ENCODE measurements at regions not wholly inside any gene's neighbourhood (a gene's known extent, or its start where the extent isn't known, plus 50 kb on each side); places are given as distances from the start of the nearest gene placed in this dataset.
"Not testable (repeated sequence)": the region's sequence is repeated elsewhere in the genome, so short reads cannot be mapped to it uniquely, and the experiment has no call there.

DNA sequence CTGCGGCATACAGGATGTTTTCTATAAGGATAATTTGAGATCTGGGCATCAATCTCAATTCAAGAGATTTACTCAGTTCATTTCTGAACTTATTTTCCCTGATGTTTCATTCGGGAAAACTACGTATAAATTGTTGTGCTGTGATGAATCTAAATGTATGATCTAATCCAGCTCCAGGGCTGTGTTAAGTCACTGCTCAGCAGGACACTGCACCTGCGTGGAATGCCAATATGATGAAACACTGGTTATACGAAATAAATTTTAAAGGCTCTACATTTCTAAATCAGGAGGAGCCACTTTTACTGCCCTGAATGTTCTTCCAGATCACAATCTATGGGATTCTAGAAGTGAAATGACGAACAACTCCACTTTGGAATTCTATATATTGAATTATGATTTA lies 259.0 kb downstream of the HNMT start:
- DNase-seq, result no peak

DNA sequence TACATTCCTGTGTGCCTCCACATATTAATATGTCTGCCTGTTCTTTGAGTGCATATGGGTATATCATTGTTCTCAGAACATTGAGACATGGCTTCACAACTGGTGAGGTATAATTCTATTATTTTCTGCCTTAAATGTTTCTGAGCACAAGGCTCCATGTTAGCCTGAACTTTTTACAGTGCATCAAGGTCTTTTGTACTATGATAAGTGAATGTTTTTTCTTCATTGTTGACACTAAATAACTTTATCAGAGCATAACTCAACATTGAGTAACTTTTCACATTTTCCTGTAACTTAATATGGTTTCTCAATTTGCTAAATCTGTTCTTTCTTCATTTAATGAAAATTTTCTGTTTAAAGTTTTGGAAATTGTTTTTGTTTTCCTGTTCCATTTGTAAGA lies 262.9 kb downstream of the HNMT start:
- DNase-seq, result no peak

DNA sequence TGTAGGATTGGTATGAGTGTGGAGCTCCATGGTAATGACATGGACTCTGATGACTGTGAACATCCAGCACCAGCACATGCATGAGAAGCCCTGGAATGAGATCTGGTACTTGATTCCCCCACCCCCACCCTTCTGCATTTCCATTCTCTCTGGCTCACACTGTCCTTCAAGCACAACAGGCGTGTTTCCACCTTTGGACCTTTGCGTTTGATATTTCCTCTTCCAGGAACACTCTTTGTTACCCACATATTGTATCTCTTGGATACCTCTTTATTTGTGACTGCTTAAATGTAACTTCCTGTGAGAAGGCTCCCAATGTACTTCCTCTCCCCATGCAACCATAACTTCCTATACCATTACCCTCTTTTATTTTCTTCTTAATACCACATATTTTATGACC lies 263.8 kb downstream of the HNMT start:
- no peak for DNase-seq

DNA sequence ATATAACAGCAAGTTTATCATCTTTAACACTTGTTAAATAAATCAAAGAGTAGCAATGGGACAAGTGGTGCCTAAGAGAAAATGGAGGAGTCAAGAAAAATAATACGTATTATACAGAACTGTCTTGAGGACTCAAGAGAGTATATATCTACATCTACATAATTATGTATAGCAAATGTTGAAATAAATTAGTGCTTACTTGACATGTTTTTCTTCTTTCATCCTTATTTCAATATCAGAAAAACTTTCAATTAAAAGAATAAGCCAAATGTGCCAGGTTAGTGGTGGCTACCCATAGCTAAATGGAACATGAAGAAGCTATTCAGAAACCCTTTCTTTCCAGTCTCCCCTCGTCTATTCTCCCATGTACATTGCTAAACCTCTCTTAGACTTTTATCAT lies 267.3 kb upstream of the SPOPL start:
- DNase-seq, result no peak

DNA sequence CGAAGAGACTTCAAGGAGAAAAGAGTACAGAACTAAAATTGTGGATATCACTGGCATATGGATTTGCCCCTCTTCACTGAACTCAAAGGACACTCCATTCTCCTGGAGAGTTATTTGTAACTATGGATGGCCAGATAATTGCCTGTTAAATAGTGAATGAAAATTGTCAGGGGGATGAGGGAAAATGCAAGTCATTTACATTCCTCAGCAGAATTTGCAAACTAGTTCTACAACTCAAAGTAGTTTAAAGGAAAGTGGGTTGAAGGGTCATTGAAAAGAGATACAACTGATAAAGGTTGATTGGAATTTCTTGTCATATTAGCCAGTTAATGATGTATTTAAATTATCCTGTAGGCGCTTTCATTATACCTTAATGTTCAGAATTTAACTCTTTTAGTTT lies 266.5 kb upstream of the SPOPL start:
- DNase-seq, result no peak

DNA sequence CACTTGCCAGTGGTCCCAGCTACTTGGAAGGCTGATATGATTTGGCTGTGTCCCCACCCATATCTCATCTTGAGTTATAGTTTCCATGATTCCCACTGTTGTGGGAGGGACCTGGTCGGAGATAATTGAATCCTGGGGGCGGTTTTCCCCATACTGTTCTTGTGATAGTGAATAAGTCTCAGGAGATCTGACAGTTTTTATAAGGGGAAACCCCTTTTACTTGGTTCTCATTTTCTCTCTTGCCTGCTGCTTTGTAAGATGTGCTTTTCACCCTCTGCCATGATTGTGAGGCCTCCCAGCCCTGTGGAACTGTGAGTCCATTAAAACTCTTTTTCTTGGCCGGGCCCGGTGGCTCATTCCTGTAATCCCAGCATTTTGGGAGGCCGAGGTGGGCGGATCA lies 265.4 kb upstream of the SPOPL start:
- no peak for DNase-seq

DNA sequence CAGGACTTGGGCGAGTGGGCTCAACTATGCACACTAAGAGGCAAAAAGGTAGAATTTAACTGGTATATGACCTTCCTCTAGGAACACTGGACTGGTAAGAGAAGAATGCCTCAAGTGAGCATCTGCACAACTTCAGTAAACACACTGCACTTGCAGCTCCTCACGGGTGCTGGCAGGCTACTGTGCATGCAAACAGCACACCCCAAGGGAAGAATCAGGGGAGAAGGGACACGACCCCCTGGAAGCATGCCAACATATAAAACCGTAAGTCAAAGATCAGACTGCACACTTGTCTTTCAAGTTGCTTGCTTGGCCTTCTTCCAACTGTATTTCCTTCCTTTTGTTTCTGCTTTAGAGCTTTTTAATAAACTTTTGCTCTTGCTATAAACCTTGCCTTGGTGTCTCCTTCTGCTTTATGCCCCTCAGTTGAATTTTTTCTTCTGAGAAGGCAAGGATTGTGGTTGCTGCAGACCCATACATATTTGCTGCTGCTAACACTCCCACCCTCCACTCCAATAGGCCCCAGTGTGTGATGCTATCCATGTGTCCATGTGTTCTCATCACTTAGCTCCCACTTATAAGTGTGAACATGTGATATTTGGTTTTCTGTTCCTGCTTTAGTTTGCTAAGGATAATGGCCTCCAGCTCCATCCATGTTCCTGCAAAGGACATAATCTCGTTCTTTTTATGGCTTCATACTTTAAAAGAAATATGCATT lies 263.7 kb upstream of the SPOPL start:
- no peak for DNase-seq

DNA sequence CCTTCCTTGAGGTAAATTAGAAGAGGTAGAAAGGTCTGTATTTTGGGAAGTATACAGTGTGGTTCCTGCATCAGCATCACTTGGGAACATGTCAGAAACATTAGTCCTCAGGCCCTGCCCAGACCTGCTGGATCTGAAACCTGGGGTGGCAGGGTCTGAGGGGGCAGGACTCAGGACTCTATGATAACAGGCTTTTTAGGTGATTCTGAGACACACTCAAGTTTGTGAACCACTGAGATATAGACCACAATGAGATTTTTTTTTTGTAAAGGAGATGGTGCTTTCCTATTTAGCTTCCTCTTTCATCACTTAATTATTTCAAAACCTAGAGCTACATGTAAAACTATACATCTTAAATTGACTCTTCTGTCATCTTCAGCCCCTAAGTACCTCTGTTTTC lies 262.7 kb upstream of the SPOPL start:
- DNase-seq, result no peak

DNA sequence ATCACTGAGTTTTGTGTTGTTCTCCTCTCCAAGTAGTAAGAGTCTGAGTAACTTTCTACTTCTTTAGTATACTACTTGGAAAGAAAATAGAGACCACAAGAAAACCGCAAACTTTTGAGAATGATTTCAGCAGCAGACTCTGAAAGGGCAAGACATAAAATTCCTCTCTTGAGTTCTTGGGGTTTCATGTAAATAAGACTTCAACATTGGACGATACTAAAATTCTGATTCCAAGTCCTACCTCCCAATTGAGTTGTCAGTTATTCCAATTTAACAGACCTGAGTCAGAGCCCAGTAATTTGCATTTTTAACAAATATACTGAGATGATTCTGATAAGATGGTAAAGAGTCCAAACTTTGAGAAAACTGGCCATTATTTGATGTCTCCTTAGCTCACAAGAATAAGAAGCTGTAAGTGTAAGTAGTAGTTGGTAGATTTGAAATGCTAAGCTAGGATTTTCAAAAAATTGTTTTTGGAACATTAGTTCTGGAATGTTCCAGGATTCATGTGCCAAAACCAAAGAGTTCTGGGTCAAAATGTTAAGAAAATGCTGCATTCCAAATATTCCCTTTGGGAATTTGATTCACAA lies 261.6 kb upstream of the SPOPL start:
- DNase-seq, result no peak

DNA sequence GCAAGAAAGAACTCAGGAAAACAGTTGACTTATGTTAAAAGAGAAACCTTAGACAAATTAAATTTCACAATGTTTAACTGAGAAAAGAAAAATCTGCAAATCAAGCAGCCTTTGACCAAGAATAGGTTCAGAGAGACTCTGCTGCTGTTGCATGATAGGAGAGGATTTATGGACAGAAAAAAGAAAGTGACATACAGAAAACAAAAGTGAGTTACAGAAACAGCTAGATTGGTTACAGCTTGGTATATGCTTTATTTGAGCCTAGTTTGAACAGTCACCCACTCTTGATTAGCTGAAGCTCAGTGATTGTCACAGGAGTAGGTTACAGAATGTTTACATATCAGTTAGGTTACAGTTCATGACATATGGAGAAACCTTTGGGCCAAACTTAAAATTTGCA lies 258.2 kb upstream of the SPOPL start:
- DNase-seq, result no peak

DNA sequence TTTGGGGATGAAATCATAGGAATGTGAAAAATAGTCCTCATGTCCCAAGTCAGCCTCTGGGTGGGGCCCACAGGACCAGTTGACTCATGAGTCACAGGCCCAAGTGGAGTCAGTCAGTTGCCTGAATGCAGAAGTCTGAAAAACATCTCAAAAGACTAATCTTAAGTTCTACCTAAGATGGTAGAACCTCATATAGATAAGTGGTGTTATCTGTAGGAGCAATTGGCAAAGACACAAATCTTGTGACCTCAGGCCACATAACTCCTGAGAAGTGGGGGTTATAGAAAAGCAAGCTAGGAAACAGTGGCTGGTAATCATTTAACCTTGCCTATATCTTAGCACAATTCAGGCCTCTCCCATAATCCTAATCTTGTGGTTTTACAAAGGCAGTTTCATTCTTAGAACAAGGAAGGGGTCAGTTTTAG lies 257.1 kb upstream of the SPOPL start:
- DNase-seq, result no peak

DNA sequence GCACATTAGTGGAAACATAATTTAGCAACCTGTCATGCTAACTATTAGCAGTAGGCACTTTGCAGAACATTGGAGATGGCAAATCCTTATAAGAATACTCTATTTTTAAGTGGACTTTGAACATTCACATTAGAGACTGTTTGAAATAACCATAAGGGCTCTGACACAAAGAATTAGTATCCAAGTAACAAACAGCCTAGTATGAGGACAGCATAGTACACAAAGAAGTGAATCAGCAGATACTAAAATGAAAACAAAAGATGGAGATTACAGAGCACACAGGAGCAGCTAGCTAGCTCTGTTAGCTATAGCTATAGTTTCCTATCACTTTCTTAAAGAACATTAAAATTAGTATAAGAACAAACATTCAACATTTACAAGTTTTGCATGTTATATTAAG lies 256.3 kb upstream of the SPOPL start:
- DNase-seq, result no peak

DNA sequence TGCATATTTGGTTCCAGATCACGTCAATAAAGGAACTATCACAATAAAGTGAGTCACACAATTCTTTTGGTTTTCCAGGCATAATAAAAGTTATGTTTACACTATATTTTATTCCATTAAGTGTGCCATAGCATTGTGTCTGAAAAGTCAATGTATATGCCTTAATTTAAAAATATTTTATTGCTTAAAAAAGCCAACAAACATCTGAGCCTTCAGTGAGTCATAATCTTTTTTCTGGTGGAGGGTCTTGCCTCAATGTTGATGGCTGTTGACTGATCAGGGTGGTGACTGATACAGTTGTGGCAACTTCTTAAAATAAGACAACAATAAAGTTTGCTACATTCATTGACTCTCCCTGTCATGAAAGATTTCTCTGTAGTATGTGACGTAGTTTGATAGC lies 254.3 kb upstream of the SPOPL start:
- DNase-seq, result no peak

DNA sequence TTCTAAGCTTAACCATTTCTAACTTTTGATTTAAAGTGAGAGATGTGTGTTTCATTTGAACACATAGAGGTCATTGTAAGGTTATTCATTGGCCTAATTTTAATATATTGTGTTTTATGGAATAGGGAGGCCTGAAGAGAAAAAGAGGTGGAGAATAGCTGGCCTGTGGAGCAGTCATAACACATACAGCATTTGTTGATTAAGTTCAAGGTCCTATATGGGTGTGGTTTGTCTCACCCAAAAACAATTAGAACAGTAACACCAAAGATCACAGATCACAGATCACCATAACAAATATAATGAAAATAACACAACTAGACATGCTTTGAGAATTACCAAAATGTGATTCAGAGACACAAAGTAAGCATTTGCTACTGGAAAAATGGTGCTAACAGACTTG lies 252.4 kb upstream of the SPOPL start:
- DNase-seq, result no peak

DNA sequence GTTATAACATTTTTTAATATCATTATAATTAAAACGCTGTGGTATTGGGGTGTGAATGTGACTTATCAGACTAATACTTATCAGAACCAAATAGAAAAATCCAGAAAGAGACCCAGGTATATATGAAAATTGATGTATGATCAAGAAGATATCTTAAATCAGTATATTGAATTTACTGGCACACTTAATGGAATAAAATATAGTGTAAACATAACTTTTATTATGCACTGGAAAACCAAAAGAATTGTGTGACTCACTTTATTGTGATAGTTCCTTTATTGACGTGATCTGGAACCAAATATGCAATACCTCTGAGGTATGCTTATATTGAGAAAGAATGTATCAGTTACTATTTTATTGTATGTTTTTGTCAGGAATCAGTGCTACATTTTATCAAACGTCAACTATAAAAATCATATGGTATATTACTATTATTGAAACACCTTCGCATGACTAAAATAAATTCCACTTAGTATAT lies 250.7 kb upstream of the SPOPL start:
- DNase-seq, result not testable (repeated sequence)

DNA sequence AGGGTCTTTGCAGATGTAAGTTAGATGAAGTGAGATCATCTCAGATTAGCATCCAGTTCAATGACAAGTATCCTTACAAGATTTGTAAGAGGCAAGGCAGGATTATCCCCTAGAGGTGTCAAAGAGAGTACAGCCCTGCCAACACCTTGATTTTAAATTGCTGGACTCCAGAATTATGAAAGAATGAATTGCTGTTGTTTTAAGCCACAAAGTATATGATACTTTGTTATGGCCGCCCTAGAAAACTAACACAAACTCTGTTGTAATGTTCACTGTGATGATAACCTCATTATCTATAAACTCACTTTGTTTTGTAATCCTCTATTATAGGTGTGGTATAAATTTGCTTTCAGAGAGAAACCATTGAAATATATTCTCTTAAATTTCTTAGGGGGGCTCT lies 249.0 kb upstream of the SPOPL start:
- no peak for DNase-seq

DNA sequence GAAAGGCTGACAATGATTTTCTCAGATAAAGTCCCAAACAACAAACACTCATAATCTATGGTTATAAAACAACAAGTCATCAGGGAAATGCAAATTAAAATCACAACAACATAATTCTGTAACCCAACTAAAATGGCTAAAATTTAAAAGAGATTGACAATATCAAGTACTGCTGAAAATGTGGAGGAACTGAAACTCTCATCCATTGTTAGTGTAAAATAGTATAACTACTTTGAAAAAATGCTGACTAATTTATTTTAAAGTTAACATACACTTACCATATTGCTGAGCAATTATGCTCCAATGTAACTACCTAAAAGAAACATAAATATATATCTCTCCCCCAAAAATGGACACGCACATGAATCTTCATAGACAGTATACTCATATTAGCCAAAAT lies 245.9 kb upstream of the SPOPL start:
- no peak for DNase-seq

DNA sequence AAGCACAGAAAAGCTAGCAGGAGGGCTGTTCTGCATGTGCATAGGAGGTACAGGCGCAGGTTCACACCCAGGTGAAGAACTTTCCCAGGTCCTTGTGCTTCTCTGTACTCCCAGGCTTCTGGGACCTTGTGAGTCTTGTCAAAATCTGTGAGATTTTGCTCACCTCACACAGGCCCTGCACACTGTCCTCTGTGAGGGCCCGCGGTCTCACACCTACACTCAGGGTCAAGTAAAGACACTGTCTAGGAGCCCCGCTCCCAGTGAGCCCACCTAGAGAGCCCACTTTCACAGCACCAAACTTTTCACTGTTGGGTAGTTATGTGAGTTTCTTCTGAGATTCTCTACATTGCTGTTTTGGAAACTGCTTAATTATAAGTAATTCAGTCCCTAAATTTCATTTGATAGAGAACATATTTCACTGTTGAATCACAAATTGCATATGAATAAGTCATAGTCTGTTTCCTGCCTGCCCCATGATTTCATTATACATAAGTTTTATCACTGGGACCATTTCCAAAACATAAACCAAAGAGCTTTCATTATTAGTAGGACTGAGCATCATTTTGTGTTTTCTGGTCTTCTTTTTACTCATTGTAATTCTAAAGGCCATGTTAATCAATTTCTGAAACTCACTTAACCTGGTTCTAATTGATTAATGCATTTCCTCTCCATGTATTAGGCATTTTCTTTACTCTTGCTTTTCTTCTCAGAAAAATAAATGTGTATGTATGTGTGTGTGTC lies 234.2 kb upstream of the SPOPL start:
- no peak for DNase-seq

DNA sequence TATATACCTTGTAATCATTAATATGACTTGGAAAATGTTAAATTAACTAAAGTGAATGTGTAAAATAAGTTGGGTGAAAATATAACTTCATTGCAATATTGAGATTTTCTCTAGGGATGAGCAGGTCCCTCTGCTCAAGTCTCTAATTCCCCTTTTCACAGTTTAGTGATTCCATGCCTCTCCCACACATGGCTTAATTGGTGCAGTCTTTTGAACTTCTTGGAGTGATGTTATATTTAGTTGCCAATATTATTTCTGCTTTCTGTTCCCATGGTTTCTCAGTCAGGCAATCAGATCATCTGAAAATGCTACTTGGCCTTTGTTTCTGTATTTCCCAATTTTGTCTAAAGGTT lies 233.7 kb upstream of the SPOPL start:
- DNase-seq, result no peak

DNA sequence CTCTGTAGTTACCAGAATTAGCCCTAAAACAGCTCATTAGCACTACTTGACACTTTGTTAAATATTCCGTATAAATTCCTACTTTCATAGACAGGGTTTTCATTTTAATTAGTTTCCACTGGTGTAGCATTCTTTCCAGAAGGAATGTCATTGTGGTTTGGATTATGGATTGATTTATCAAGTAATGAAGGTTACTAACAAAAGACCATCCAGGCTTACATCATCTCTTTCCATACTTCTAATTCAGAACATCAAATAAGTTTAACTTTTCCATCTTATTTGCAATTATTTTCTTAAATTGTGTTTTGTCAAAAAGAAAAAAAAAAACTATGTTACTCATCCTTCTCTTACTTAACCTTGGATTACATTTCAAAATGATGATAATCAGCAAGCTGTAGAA lies 231.8 kb upstream of the SPOPL start:
- no peak for DNase-seq

DNA sequence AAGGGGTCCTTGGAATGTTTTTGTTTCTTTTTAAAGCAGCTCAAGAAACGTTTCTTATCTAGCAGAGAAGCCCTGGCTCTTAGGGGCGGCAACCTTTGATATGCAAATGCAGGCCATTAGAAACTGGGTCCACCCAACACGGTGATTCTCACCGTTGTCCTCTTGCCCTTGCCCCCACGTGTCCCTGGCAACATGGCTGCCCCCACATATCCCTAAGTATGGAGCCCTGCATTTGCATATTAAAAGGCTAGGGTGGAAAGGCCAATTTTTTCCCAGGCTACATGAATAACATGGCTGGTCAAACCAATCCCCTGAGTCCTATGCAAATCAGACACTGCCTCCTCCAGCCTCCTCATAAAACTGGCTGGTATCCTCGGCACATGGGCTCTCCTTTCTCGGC lies 230.1 kb upstream of the SPOPL start:
- no peak for DNase-seq

DNA sequence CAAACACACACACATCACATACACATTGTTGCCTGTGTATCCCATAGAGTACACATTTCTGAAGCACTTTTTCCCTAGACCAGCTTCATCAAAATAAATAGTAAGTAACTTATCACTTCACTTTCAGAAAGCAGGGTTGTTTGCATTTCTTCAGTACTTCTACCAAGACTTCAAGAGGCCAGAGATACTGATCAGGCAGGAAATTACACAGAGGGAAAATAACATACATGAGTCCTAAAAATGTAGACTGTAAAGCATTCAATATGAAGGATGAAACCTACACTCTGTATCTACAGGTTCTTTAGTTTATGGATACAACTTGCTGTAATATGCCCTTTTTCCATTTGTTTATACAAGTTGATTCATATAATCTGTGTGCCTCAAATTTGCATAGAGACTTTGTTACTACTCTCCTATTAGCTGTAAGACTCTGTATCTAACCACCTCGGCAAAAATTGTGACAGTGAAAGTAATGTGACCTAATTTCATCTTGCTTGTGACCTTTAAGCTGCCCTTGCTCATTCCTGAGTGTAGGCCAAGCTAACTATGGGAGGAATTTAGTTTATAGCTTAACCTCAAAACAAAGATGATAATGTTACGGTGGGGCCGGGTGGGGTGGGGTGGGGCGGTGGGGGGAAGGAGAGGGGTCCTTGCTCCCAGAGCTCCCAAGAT lies 228.9 kb upstream of the SPOPL start:
- DNase-seq, result no peak

DNA sequence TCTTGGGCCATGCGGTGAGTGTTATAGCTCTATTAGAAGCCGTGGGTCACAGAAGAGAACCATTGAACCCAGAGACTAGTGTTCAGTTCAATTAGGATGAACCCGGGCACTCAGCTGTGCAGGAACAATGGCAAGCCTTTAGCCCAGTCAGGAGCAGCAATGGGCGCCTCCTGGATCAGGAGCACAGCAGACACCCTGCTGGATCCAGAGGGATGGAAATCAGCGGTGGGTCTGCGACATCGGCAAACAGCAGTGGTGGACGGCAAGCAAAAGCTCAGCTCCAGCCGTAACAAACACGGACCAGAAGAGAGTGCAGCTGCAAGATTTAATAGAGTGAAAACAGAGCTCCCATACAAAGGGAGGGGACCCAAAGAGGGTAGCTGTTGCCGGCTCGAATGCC lies 228.3 kb upstream of the SPOPL start:
- not testable (repeated sequence) for DNase-seq
